Gastroesophageal sphincter (tissue), 4 donors: ENCODE measurements at regions not wholly inside any gene's neighbourhood (a gene's known extent, or its start where the extent isn't known, plus 50 kb on each side); places are given as distances from the start of the nearest gene placed in this dataset.

ENCODE experiments used
- ATAC-seq: fragments of 150-250 bp; one replicate; pipeline ENCODE4 v1.9.1; 2016; ENCODE audit warnings: mild to moderate bottlenecking, moderate library complexity
- H3K27ac ChIP-seq, 4 donors: fragments of 200-600 bp; sonication (generic) in 3 of 4; 1 replicate in 3 of 4; 2 replicates in 1 of 4; pipeline ENCODE4 v1.5.1; 2016 to 2019
- H3K27me3 ChIP-seq: fragments of 200-600 bp; sonication (generic); one replicate; pipeline ENCODE4 v1.5.1; 2019
- H3K36me3 ChIP-seq, 2 donors: fragments of 200-600 bp; sonication (generic); one replicate each; pipeline ENCODE4 v1.5.1; 2019; ENCODE audit warnings: control low read depth in 1 of 2
- H3K4me1 ChIP-seq, 3 donors: fragments of 200-600 bp; sonication (generic); 1 replicate in 2 of 3; 2 replicates in 1 of 3; pipeline ENCODE4 v1.5.1; 2016 to 2019; ENCODE audit warnings: control low read depth in 2 of 3
- H3K4me3 ChIP-seq, 2 donors: fragments of 200-600 bp; sonication (generic); one replicate each; pipeline ENCODE4 v1.5.1; 2019; ENCODE audit warnings: mild to moderate bottlenecking in 1 of 2, moderate library complexity in 1 of 2
- H3K9me3 ChIP-seq, 3 donors: fragments of 200-600 bp; sonication (generic); one replicate each; pipeline ENCODE4 v1.5.1; 2017 to 2019; ENCODE audit warnings: control low read depth in 2 of 3
- CTCF ChIP-seq, 4 experiments: fragments of 200-600 bp in 2 of 4; fragments of 450-650 bp in 2 of 4; sonication (generic) in 1 of 4; IDR thresholded peaks; one replicate each; pipeline ENCODE4 v1.5.1; 2017 to 2019; ENCODE audit warnings: antibody characterized with exemption in 4 of 4, mild to moderate bottlenecking in 2 of 4, moderate library complexity in 2 of 4
- EP300 ChIP-seq: sonication (generic); formaldehyde crosslinking; IDR thresholded peaks from one replicate; pipeline ENCODE4 v1.6.1; 2017; ENCODE audit warnings: antibody characterized with exemption, mild to moderate bottlenecking
- POLR2A ChIP-seq, 2 donors: fragments of 450-650 bp; IDR thresholded peaks; one replicate each; pipeline ENCODE4 v1.6.1; 2017; ENCODE audit warnings: antibody characterized with exemption in 2 of 2, mild to moderate bottlenecking in 2 of 2, moderate library complexity in 1 of 2
- POLR2AphosphoS5 ChIP-seq: sonication (generic); formaldehyde crosslinking; IDR thresholded peaks from one replicate; pipeline ENCODE4 v1.6.1; 2017; ENCODE audit warnings: antibody characterized with exemption
- WGBS, 2 donors: methylation state at CpG; one replicate each; pipeline ENCODE4 v1.1.5; 2018; ENCODE audit warnings: low coverage in 1 of 2; 5-methylcytosine and 5-hydroxymethylcytosine counted together

DNA sequence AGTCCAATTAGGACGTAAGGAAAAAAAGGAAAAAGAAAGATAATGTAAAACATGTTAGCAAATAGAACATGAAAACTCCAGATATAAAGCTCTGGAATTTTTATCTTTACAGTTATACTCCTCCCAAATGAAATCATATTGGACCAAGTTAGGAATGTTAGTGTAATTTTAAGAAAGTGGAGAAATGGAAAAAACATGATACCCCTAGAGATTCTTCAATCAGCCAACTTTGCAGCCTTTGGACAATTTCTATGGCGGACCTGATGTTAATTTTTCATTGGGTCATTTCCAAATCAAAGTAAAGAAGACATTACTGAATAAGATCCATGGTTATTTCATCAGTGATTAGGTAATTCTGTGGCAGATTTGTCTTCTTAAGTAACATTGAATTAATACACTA lies 748.7 kb downstream of the RFPL4B start:
- Histone ChIP-seq H3K9me3 (no peaks in the 10 kb centered on the region), H3K36me3 (no peaks in the 10 kb centered on the region), H3K4me1 (no peaks in the 10 kb centered on the region), H3K27me3 (no peaks in the 10 kb centered on the region), H3K4me3 (no peak overlapping the region), H3K27ac (no peak overlapping the region)
- TF ChIP-seq POLR2A (IDR thresholded peaks at IDR 0.05) (no peak), EP300 (no peak), CTCF (IDR thresholded peaks at IDR 0.05) (no peak), POLR2AphosphoS5 (no peak)
- 61 to 81% methylated on average over 2 of the region's 2 CpGs for WGBS, 2 donors
- no peak for ATAC-seq

DNA sequence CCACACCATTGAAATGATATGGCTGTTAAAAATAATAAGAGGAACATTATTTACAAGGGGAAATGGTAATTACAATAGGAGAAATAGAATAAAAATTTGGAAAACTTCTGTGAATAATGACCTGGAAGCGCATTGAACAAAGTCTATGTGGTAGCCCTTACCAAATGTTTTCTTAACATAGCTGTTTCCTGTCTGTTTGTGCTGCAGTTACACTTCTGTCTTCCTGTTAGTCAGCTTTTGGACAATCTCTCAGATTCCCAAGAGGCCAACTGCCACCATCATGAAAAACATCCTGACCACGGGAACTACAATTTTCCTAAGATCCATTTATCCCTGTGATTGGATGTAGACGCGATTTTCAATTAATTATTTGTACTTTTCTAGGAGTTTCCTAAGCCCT lies 754.4 kb upstream of the MARCKS start:
- Histone ChIP-seq H3K4me3 (no peak overlapping the region), H3K9me3 (no peaks in the 10 kb centered on the region), H3K27ac (no peak overlapping the region), H3K27me3 (no peaks in the 10 kb centered on the region), H3K4me1 (peaks cover 0 to 16% (median 0%) of the 10 kb centered on the region in 3 donors), H3K36me3 (no peaks in the 10 kb centered on the region)
- WGBS, 2 donors = 54 to 74% methylated on average over 4 of the region's 4 CpGs
- ATAC-seq = no peak
- no peak for TF ChIP-seq EP300

- H3K4me1 ChIP-seq = peaks cover 0 to 16% (median 0%) of the 10 kb centered on the region in 3 donors
- H3K36me3 ChIP-seq = no peaks in the 10 kb centered on the region
- no peak overlapping the region for H3K4me3 ChIP-seq
- 48 to 51% methylated on average over 4 of the region's 4 CpGs for WGBS, 2 donors
- no peak for TF ChIP-seq POLR2A (IDR thresholded peaks at IDR 0.05)
- TF ChIP-seq EP300 = no peak
- no peak for TF ChIP-seq POLR2AphosphoS5
- no peaks in the 10 kb centered on the region for H3K27me3 ChIP-seq
- no peak overlapping the region for H3K27ac ChIP-seq
- no peaks in the 10 kb centered on the region for H3K9me3 ChIP-seq
- no peak for ATAC-seq
Observed at GRCh38 chr6:113103634-113104361, 753.3 kb upstream of the MARCKS start.

DNA sequence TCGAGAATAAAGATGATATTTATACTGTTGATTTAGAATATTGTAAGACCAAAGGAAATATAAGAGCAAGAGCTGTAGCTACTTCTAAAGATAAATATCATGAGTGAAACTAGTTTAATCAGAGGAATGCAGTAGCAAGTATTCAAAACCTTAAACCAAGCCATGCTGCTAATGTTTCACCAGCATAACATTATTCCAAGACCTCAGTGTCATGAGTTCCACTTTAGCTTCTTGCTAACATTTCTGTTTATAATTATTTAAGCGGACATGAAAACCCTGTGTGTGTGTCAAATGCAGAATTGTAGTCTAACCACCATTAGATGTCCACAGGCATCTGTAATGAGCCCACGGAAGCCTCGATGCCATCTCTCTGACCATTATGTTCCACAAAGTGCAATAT lies 752.6 kb upstream of the MARCKS start:
- Histone ChIP-seq H3K36me3 (no peaks in the 10 kb centered on the region), H3K4me1 (peaks cover 0 to 16% (median 0%) of the 10 kb centered on the region in 3 donors), H3K27ac (no peak overlapping the region), H3K27me3 (no peaks in the 10 kb centered on the region), H3K9me3 (no peaks in the 10 kb centered on the region), H3K4me3 (no peak overlapping the region)
- no peak for ATAC-seq
- WGBS, 2 donors = 53 to 64% methylated on average over 3 to 4 of the region's 4 CpGs
- TF ChIP-seq POLR2AphosphoS5 = no peak
- no peak for TF ChIP-seq CTCF (IDR thresholded peaks at IDR 0.05)
- no peak for TF ChIP-seq POLR2A (IDR thresholded peaks at IDR 0.05)
- TF ChIP-seq EP300 = no peak

GRCh38 chr6:113104951-113105350 lies 752.2 kb upstream of the MARCKS start:
- no peaks in the 10 kb centered on the region for H3K36me3 ChIP-seq
- H3K4me1 ChIP-seq = peaks cover 0 to 16% (median 0%) of the 10 kb centered on the region in 3 donors
- WGBS, 2 donors = 85 to 87% methylated on average over 3 of the region's 3 CpGs

More at GRCh38 chr6:113104951-113105350, 752.2 kb upstream of the MARCKS start:
- ATAC-seq = no peak
- no peak overlapping the region for H3K4me3 ChIP-seq
- TF ChIP-seq EP300 = no peak
- TF ChIP-seq POLR2AphosphoS5 = no peak
- TF ChIP-seq POLR2A (IDR thresholded peaks at IDR 0.05) = no peak
- no peak for TF ChIP-seq CTCF (IDR thresholded peaks at IDR 0.05)
- no peaks in the 10 kb centered on the region for H3K27me3 ChIP-seq
- H3K27ac ChIP-seq = no peak overlapping the region
- H3K9me3 ChIP-seq = no peaks in the 10 kb centered on the region
